ENCODE measurements at regions not wholly inside any gene's neighbourhood (a gene's known extent, or its start where the extent isn't known, plus 50 kb on each side); places are given as distances from the start of the nearest gene placed in this dataset.
"Not testable (repeated sequence)": the region's sequence is repeated elsewhere in the genome, so short reads cannot be mapped to it uniquely, and the experiment has no call there.

GRCh38 chr14:105667663-105668020 lies 141.3 kb downstream of the TMEM121 start:
- TF ChIP-seq CTCF (conservative IDR thresholded peaks at IDR 0.05; ENCODE audit: low read depth, low read length); EZH2 (IDR thresholded peaks at IDR 0.05; ENCODE audit: borderline replicate concordance, low read depth, low read length, poor library complexity, severe bottlenecking): not testable (repeated sequence)
